Stimulated activated CD4-positive, alpha-beta T cell treated with anti-CD3 and anti-CD28 coated beads, Interleukin-1b, Interleukin-23, amount 100 ng/mL, for 24 hours (primary cell): ENCODE measurements at regions not wholly inside any gene's neighbourhood (a gene's known extent, or its start where the extent isn't known, plus 50 kb on each side); places are given as distances from the start of the nearest gene placed in this dataset.

Source experiments
- DNase-seq, 4 experiments: peaks; one replicate each; pipeline ENCODE4 v3.0.0-alpha.2; 2020; ENCODE audit warnings: low read depth in 4 of 4, low spot score in 1 of 4

DNA sequence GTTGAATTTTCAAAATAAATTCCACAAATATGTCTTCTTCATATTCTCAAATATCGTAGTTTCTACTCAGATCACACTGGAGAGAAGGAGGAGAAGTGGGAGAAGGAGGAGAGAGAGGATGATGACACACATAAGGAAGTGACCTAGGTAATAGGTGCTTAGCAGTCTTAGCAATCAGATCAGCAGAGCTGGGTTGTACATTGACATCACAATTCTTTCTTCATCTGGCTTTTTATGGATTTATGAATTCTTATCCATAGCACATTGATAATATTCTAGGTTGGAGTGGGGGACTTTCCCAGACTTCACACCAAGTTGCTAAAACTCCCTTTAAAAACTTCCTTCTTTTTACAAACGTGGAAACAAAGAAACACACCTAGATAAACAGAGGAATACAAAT is 86.9 kb downstream of the FGF9 start:
- no peak for DNase-seq

DNA sequence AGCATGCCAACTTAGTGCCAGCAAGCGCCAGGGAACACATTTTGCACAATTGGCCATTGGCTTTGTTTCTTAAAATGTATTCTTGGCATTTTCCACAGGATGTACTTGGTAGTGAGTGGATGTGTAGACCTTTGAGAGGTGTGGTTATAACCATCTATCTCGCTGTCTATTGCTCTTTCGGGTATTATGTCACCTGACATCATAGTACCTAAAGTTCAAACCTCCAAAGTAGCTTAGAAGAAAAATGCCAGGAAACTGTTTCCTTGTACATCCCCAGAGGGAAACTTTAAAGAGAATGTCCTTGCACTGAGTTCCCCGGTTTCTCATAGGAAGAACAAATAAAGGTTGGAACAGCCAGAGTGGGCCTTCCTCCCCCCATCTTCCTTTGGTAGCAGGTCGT is 87.6 kb downstream of the FGF9 start:
- no peak for DNase-seq

DNA sequence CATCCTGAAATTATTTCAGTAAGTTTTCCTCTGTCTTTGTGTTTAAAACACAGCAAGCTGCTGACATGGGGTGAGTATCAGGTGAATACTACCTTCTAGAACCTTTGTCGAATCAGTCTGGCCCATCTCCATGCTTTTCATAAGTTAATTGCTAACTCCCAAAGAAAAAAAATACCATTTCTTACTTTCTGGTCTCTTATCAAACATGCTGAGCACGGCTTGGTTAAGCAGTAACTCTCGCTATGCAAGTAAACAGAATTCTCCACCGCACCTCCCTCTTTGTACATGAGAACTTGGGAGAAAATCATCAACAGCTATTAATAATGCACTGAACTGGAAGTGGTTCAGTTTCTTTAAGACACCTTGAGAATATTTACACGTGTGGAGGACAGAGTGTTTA is 88.6 kb downstream of the FGF9 start:
- DNase-seq, result no peak

DNA sequence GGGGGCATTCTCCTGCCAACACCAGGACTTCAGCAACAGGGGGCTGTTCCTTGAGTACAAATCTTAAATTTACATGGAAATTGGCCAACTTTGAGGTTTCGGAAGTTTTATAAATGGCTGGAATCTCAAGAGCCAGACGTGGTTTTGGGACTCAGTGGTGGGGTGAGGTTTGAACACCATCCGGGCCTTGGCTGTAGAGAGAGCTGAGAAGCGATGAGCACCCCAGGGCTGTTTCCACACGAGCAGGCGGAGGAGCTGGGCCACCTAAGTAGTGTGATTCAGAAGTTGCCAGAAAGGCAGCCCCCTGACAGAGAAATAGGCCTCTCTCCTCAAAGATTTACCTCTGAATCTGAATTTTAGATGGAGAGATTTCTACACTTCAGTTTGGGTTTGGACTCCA is 89.0 kb downstream of the FGF9 start:
- DNase-seq, result no peak

DNA sequence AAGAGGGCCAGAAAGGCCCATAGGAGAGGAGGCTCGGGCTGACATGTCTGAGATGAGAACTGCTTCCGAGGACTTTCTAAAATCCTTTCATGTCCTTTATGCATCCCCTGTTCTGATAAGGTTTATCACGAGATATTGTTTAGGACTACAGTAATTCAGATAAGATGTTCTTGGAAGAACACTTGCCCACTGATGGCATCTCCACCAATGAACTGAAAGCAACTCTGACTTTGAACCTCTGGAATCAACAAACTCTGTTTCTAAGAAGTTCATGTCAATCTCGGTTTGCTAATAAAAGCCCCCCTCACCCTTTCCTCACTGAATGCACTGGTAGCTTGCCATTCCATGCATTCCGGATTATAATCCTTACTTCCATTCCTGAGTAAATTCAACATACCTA is 90.9 kb downstream of the FGF9 start:
- DNase-seq, result no peak

DNA sequence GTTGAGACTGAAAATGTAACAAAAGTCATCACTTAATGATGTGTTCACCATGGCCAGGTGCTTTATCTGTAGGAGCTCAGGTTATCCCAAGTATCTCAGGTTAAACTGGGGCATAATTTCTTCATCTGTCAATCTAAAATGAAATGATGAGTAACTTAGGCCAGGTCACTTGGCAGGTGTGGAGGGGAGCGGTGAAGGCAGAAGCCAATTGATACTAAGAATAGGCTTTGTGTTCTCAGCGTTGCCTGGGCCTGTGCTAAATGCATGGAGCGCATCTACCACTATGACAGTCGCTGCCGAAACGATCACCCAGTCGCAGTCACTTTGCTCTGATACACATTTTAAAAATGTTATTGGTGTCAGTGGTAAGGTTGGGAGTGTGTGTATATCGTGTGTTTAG is 91.6 kb downstream of the FGF9 start:
- DNase-seq, result no peak

DNA sequence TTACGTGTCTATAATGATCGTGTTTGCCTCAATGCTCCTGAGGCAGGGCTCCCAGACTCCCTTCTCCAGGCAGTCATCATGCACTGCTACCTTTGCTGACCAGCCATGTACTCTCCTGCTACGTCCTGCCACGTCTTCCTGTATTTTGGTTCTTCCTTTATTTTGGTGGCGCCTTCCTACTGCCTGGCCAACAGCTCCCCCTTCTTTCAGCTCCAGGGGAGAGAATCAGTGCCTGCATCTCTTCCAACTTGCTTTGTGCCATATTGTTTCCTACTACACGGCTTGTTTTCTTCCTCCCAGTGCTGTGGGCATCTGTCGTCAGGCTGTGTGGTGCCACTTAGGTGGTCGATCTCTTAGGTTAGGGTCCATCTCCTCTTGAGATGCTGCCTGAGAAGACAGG is 96.2 kb downstream of the FGF9 start:
- DNase-seq, result no peak

DNA sequence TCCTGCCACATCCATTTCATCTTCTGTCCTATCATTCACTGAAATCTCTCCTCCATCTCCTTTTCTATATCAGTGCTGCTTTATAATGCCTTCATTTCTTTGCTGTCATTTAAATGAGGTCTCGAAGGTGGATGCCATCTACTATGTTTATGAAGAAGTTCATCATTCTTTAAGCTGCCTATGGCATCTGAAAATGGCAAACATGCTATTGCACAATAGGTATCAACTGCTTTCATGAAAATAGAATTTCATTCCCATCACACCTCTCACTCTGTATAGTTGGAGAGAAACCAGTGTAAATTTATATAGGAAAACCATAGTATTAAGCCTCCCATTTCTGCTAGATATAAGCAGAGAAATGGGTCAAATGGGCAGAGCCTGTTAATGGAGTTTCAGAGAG is 100.2 kb downstream of the FGF9 start:
- DNase-seq, result no peak

DNA sequence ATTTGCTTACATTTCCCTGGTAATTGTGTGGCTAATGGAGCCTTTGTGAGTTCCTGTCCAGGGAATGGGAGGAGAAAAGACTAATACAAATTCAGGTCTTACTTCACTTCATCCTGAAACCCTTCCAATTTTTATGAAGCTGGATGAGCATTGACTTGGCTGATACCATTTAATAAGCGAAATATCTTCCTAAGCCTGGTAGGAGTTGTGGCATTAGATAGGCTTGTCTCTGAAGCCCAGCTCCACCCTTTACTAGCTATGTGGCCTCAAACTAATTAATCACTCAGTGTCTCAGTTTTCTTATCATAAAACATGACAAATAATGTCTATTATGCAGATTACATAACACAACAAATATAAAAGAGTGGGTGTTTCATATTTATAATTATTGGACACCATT is 106.3 kb downstream of the FGF9 start:
- no peak for DNase-seq

DNA sequence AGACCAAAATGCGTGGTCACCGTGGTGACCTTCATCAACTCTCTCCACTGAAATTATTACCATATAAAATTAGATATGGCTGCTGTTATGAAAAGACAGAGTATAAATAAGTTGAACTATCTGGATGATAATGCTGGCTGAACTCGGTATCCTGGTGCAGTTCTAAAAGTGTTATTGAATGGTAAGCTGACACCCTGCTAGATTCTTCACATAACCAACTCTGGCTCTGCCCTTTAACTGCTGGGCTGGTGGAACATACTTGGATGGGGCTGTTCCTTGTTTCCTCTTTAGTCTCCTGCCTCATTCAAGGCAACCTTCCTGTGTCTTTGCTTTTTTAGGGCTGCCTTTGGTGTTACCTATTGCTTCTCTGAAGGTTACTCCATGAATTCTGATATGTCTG is 106.9 kb downstream of the FGF9 start:
- DNase-seq, result no peak

DNA sequence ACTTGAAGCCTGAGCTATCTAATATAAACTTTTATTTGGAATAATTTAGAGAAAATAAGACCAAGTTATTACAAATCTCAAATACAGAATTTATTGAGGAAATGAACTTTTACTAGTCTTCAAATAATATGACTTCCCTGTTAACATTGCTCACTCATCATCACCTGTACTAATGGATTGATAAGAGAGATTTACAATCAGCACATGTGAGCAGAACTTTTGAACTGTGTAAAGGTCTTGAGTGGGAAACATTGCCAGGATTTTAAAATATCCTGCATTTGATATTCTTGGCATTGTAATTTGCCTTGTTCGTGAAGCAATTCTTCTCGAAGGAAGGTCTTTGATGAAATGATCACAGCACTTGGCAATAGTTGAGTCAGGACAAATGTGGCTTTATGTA is 111.9 kb downstream of the FGF9 start:
- DNase-seq, result no peak

DNA sequence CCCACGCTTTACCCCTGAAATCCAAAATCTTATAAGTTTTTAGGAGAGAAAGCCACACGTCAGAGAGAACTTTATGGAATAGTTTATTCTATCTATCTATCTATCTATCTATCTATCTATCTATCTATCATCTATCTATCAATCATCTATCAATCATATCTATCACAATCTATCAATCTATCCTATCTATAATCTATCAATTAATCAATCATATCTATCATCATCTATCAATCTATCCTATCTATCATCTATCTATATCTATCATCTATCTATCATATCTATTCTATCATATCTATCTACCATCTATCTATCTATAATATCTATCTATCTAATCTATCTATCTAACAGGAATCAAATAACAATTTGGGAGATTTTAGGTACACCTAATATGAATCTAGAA is 115.1 kb downstream of the FGF9 start:
- DNase-seq, result no peak

DNA sequence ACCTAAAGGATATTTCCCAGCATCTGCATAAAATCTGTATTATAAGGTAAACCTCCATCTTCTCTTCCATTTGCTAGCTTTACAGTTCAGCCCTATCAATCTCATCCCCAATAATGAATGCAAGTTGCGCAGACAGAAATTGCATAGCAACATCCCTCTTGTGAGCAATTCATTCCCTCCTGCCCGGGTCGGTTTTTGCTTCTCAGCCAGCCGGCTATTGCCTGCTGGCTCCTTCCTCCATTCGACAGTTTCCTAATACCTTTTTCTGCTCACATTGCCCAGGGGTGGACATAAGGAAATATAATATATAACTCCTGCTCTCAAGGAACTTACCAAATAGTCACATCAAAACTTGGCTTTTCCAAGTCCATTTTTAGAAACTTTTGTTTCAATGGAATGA is 125.2 kb downstream of the FGF9 start:
- no peak for DNase-seq

DNA sequence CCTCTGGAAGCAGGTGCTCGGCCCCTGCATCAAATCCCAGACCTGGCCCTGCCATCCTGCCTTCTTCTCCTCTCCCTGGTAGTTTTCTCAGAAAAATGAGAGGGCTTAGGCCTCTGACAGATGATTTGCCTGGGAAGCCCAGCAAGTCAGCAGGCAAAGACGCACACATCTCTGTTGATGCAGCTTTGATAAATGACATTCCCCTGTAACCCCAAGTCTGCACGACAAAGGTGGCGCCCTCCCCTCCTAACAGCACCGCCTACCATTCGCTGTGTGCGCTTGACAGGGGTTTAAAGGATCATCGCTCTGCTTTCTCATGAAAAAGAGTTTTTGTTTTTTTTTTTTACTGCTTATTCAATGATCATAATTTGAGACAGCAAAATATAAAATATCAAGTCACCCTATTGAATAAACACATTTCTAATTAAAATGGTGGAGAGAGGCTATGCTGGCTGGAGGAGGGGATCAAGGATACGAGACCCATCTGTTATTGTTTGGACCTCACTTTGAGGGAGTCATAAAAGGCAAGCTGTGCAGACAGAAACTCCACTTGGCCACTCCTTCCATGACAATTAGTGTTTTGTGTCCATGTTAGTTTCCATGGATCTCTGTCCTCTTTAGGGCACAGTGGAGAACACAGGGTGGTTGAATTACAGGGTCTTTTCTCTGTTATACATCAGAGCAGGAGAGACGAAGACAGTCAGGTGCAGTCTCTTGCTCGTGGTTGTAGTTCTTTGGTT is 126.1 kb downstream of the FGF9 start:
- DNase-seq, result no peak

DNA sequence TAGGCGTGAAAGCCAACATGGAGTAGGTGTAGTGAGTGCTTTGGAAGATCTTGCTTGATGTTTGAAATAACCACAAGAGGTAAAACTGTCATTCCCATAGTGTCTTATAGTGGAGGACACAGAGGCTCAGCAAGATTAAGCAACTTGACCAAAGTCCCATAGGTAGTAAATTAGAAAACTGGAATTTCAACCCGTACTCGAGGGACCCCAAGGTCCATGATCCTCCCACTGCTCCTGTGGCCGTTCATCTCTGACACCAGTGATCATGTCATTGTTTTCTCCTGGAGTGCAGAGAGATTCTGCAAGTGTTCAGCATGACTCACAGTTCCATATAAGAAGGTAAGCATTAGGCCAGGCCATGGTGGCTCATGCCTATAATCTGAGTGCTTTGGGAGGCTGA is 126.9 kb downstream of the FGF9 start:
- DNase-seq, result no peak

DNA sequence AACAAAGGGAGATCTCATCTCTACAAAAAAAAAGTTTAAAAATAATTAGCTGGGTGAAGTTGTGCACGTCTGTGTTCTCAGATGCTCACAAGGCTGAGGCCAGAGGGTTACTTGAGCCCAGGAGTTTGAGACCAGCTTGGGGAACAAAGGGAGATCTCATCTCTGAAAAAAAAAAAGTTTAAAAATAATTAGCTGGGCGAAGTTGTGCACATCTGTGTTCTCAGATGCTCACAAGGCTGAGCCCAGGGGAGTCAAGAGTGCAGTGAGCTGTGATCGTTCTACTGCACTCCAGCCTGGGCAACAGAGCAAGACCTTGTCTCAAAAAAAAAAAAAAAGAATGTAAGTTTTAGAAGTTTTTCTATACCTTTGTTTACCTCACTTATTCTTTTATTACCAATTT is 127.3 kb downstream of the FGF9 start:
- no peak for DNase-seq

DNA sequence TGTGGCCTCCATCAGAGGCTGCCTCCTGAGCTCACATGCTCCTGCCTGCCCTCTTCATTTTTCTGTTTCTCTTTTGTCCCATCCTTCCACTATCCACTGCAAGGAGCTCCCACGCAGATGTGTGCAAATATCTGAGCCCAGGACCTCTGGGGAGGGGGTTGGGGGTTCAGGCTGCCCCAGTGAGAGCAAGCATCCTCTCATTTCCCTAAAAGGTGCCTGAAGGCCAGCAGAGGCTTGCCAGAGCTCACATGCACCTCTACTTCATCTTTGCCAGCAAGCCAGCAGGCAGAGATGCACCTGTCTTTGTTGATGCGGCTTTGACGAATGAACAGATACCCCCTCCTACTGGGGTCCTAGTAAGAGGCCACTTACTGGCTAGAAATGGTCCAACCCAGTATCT is 128.8 kb downstream of the FGF9 start:
- DNase-seq, result no peak

DNA sequence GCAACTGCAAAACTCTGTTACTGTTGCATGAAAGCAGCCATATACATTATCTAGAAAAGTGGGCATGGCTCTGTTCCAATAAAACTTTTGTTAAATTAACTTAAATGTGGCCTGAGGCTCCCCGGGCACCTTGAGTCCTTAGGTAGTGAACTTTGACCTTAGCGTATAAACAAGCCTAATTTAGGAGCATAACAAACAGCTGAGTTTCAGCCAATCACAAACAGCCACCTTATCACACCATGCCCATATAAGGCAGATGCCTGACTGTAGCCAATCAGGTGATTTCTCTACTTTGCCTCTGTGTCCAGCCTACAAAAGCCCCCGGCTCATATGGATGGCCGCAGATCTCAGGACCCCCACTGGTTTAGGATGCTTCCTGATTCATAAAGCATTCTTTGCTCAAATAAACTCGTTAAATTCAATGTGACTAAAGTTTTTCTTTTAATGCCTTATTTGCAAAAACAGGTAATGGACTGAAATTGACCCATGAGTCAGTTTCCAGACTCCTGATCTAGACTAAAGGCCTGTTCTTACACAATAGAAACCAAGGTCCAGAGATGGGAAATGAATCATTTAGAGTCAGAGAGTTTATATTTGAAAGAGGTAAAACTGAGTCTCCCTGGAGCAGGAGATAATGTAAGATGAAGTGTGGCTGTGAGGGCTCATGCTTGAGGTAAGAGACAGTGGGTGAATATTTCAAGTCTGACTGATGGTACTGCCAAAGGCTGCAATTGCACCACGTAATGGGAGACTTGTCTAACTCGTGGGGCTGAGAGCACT is 130.2 kb downstream of the FGF9 start:
- DNase-seq, result no peak

DNA sequence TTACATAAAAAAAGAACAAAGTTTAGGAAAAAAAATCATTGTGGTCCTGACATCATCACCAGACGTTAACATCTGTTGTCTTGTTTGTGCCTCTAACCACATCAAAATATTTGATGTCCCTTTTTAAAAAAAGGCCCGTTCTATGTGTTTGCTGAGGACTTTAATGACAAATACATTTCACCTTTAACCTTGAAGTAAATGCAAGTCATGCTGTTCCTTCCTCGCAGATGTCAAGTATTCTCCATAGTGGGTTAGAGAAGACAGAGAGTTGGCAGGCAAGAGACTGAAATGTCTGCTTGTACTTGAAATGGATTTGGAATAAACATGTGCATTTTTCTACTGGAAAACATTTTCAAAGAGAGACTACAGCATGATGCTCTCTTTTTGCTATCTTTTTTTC is 134.9 kb downstream of the FGF9 start:
- DNase-seq, result no peak

DNA sequence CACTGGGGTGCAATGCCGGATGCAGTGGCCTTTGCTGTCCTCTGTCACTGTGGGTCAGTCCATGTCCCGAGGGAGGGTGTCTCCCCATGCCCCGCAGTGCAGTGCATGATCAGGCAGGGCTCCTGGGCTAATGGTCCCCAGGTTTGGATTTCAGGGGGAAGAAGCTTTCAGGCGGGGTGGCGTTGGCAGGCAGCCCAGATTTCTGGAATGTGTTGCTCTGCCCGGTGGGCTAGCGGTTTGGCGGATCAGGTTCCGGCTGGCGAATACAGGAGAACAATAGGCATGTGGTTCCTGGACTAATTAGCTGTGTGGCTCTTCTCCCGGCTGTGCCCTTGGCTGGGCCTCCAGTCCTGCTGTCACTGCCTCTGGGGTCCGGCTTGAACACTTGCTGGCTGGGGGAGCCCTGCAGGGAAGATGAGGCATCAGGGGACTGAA is 141.3 kb downstream of the FGF9 start:
- DNase-seq, result no peak

DNA sequence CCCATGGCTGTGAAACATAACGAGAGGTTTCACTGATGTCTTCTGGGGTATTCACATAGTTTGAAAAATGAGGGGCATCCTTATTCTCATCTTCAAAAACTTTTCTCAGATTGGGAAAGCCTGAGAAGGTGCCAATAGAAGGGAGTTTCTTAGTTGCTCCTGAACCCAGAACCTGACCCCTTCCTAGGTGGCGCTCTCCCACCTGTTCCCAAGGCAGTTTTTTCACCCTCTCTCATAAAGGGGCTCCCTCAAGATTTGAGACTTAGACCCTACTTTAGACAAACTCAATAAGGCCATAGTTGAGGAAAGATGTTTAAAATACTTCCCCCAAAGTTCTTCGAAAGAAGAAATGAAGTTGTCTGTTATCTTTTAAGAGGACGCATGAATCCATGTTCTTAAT is 142.2 kb downstream of the FGF9 start:
- DNase-seq, result no peak

DNA sequence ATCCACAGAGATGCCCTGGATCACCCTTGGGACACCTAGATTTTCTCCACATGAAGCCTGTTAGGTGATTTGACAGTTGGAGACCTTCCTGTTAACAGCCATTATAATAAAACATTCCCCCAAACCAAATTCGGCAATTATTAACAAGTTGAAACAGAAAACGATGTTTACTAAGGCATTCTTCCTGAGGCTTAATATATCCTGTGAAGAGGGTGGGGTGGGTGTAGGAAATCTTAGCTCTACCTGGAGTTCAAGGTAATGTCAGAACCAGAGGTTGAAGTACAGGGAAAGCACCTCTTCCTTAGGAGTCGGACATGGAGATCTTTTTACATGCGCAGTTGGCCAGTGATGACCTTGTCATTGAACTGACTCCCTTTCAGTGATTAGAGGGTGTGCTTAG is 143.0 kb downstream of the FGF9 start:
- DNase-seq, result no peak

DNA sequence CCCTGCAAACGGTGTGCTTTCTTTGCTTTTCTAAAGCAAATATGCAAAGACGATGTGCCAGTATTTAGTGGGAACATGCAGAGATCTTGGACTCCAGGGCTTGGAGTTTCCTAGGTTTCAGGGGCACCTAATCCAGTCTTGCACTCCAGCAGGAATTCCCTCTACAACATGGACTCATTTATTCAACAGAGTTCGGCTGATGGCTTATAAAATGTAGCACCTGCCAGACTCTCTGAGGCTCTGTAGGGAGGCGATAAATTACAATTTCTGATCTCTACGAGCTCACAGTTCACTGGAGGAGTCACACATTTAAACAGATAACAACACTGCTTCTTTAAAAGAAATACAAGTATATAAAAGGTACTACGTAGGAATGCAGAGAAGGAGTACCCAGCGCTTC is 143.7 kb downstream of the FGF9 start:
- DNase-seq, result no peak
